Pancreas (tissue), 10 donors: ENCODE measurements at regions not wholly inside any gene's neighbourhood (a gene's known extent, or its start where the extent isn't known, plus 50 kb on each side); places are given as distances from the start of the nearest gene placed in this dataset.

Experiments used
- ATAC-seq, 4 donors: fragments of 200-7000 bp; cut with Tn5 transposase; one replicate each; pipeline versions ENCODE4 v1.8.0 to v1.9.1; 2020; ENCODE audit warnings: mild to moderate bottlenecking in 4 of 4, moderate library complexity in 4 of 4
- DNase-seq, 6 donors: peaks; one replicate each; pipeline ENCODE4 v3.0.0-alpha.2; 2020
- FAIRE-seq: peaks from 2 replicates; lab custom pipeline; 2012; peaks lifted over from hg19 to GRCh38; lab: Jason Lieb, UNC
- H3K27ac ChIP-seq, 4 donors: fragments of 200-600 bp; sonication (generic); 1 replicate in 3 of 4; 2 replicates in 1 of 4; pipeline versions ENCODE4 v1.5.0 to v1.8.0; 2020
- H3K27me3 ChIP-seq, 4 donors: fragments of 200-600 bp; one replicate each; pipeline ENCODE4 v1.8.0; 2021
- H3K36me3 ChIP-seq, 3 donors: fragments of 200-600 bp; sonication (generic) in 1 of 3; one replicate each; pipeline versions ENCODE4 v1.5.0 to v1.8.0; 2020 to 2021
- H3K4me1 ChIP-seq, 3 donors: fragments of 200-600 bp; one replicate each; pipeline ENCODE4 v1.8.0; 2021
- H3K4me3 ChIP-seq, 4 donors: fragments of 200-600 bp; sonication (generic) in 2 of 4; one replicate each; pipeline versions ENCODE4 v1.5.0 to v1.8.0; 2020 to 2021
- H3K9me3 ChIP-seq, 4 donors: fragments of 200-600 bp; one replicate each; pipeline ENCODE4 v1.8.0; 2021
- CTCF ChIP-seq, 4 donors: fragments of 200-600 bp; sonication (generic) in 3 of 4; IDR thresholded peaks; one replicate each; pipeline versions ENCODE4 v1.5.0 to v1.8.0; 2021; ENCODE audit warnings: antibody characterized with exemption in 4 of 4
- WGBS, 2 donors: extraction: QIAGEN DNeasy Blood & Tissue Kit; methylation state at CpG; one replicate each; pipeline ENCODE4 v1.1.7; 2013; 5-methylcytosine and 5-hydroxymethylcytosine counted together
- intact Hi-C, 3 donors: fragments of 100-400 bp; cut with DNase I; formaldehyde crosslinking; loops; one replicate each; pipeline versions ENCODE4 v1.11.1 to v1.14.2; 2022
- donor health status: healthy with polysubstance abuse.
- donor health status: DM: no; HTN: no; CAD: no; lungs with moderate emphysema.
- donor health status: DM: no; HTN: no; CAD: no.
- donor health status: control.
- donor health status: control.
- donor health status: Bipolar disorder and iron deficiency.
- donor health status: DM: yes; HTN: yes; CAD: no.
- donor health status: DM: no; HTN: no; CAD: no.
- donor health status: DM: no; HTN: no; CAD: no.
- donor health status: DM: yes; HTN: yes; CAD: no.

GRCh38 chr3:30945291-30945690 lies 50.8 kb upstream of the GADL1 start:
- no peak overlapping the region for H3K27ac ChIP-seq
- DNase-seq (no peak), ATAC-seq (no peak), FAIRE-seq (no peak)
- no peak for TF ChIP-seq CTCF (IDR thresholded peaks at IDR 0.05)
- WGBS, 2 donors, result 86 to 90% methylated on average over 1 of the region's 1 CpG
- no peak overlapping the region for H3K4me3 ChIP-seq
- H3K4me1 ChIP-seq, result no peaks in the 10 kb centered on the region
- no peaks in the 10 kb centered on the region for H3K27me3 ChIP-seq
- H3K36me3 ChIP-seq, result no peaks in the 10 kb centered on the region
- H3K9me3 ChIP-seq, result no peaks in the 10 kb centered on the region
- intact Hi-C loops, result no loop called here

- 72 to 88% methylated on average over 1 of the region's 1 CpG for WGBS, 2 donors
Measured at GRCh38 chr3:30948426-30948825, 54.0 kb upstream of the GADL1 start.

GRCh38 chr3:30951826-30952225 lies 57.4 kb upstream of the GADL1 start:
- no peak overlapping the region for H3K4me3 ChIP-seq
- H3K4me1 ChIP-seq, result no peaks in the 10 kb centered on the region
- no peak overlapping the region for H3K27ac ChIP-seq
- no peaks in the 10 kb centered on the region for H3K36me3 ChIP-seq
- intact Hi-C loops, result no loop called here
- TF ChIP-seq CTCF (IDR thresholded peaks at IDR 0.05), result no peak
- H3K9me3 ChIP-seq, result no peaks in the 10 kb centered on the region
- DNase-seq (no peak), ATAC-seq (no peak), FAIRE-seq (no peak)
- WGBS, 2 donors, result 79 to 81% methylated on average over 2 of the region's 2 CpGs
- H3K27me3 ChIP-seq, result no peaks in the 10 kb centered on the region

More at GRCh38 chr3:30948426-30948825, 54.0 kb upstream of the GADL1 start:
- H3K4me3 ChIP-seq, result no peak overlapping the region
- intact Hi-C loops, result no loop called here
- H3K9me3 ChIP-seq, result no peaks in the 10 kb centered on the region
- no peak for TF ChIP-seq CTCF (IDR thresholded peaks at IDR 0.05)
- no peak overlapping the region for H3K27ac ChIP-seq
- no peaks in the 10 kb centered on the region for H3K27me3 ChIP-seq
- DNase-seq (no peak), ATAC-seq (no peak), FAIRE-seq (no peak)
- no peaks in the 10 kb centered on the region for H3K36me3 ChIP-seq
- H3K4me1 ChIP-seq, result no peaks in the 10 kb centered on the region

- 84 to 94% methylated on average over 3 of the region's 3 CpGs for WGBS, 2 donors
- no peak for DNase-seq
- H3K4me1 ChIP-seq, result no peaks in the 10 kb centered on the region
- no peaks in the 10 kb centered on the region for H3K27me3 ChIP-seq
- no peak overlapping the region for H3K4me3 ChIP-seq
- no peaks in the 10 kb centered on the region for H3K36me3 ChIP-seq
- intact Hi-C loops, result no loop called here
- H3K27ac ChIP-seq, result no peak overlapping the region
- no peak for ATAC-seq
- TF ChIP-seq CTCF (IDR thresholded peaks at IDR 0.05), result no peak
- FAIRE-seq, result no peak
- no peaks in the 10 kb centered on the region for H3K9me3 ChIP-seq
Measured at GRCh38 chr3:30952786-30953185, 58.3 kb upstream of the GADL1 start.

GRCh38 chr3:30954426-30954825 lies 60.0 kb upstream of the GADL1 start:
- no peak for FAIRE-seq
- Histone ChIP-seq H3K4me3 (no peak overlapping the region), H3K27ac (no peak overlapping the region), H3K9me3 (no peaks in the 10 kb centered on the region), H3K4me1 (no peaks in the 10 kb centered on the region), H3K27me3 (no peaks in the 10 kb centered on the region), H3K36me3 (no peaks in the 10 kb centered on the region)
- WGBS, 2 donors, result 42 to 45% methylated on average over 1 of the region's 1 CpG
- no peak for DNase-seq
- intact Hi-C loops, result no loop called here
- ATAC-seq, result no peak
- no peak for TF ChIP-seq CTCF (IDR thresholded peaks at IDR 0.05)
